HCEC 1CT (cell line): ENCODE measurements at regions not wholly inside any gene's neighbourhood (a gene's known extent, or its start where the extent isn't known, plus 50 kb on each side); places are given as distances from the start of the nearest gene placed in this dataset.
"Not testable (repeated sequence)": the region's sequence is repeated elsewhere in the genome, so short reads cannot be mapped to it uniquely, and the experiment has no call there.

Experiments used
- DNase-seq: peaks from one replicate; pipeline ENCODE4 v3.0.0-alpha.2; 2017

DNA sequence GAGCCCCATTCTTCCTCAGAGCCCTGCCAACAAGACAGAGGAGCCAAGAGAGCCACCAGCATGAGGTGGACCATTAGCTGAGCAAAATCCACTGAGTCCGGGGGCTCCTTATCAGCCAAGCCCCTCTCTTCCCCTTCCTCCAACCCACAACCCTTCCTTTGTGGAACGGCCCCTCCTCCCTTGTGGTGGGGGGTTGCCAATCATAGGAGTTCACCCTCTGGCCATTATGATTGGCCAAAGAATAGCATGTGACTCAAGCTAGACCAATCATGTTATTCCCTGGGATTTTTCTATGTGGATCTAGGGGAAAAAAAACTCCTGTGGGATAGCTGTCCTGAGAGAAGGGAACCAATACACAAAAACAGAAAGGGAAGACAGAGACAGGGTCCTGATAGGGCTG is 120.5 kb downstream of the C16orf95 start:
- DNase-seq = no peak

DNA sequence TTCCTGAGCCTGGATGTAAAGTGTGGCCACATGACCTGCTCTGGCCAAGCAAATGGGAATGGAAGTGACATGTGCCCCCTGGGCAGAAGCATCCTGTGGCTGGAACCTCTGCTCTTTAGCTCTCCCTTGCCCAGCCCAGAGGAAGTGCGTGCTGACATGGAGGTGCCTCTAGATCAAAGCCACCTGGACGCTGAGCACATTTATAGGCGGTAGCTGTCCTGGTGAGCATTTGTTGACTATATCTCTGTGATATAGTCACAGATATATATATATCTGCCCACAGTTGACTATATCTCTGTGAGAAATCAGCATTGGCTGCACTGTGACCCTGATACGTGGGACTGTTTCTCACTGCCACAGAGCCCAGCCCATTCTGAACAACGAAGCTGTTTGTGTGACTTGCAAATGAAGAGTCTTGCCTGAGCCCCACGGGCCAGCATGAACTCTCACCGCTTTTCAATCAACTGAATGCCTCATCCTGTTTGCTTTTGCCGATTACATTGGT is 118.8 kb downstream of the C16orf95 start:
- DNase-seq = no peak

DNA sequence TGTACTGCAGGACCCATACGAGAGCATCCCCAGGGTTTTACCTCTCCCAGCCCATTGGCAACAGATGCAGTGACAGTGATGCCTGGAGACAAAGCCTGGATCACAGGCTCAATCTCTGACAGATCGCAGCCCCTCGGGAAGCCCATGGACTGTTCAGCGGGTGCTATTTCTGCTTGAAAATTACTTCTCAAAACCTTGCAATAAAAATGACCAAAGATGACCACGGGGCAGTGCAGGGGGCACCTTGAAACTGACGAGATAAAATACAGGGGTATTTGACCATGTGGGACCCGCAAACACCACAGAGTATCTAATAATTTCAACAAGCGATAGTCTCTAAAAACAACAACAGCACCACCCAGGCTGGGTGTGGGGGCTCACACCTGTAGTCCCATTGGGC is 118.3 kb downstream of the C16orf95 start:
- DNase-seq = no peak

DNA sequence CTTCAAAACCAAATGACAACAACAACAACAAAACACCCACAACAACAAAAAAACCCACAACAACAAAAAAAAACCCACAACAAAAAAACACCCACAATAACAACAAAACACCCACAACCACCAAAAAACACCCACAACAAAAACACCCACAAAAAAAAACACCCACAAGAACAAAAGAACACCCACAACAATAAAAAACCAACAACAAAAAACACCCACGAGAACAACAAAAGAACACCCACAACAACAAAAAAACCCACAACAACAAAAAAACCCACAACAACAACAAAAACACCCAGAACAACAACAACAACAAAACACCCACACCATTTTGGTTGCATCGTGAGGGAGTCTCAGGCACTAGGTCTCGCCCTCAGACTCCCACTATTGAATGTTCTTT is 117.8 kb downstream of the C16orf95 start:
- no peak for DNase-seq

DNA sequence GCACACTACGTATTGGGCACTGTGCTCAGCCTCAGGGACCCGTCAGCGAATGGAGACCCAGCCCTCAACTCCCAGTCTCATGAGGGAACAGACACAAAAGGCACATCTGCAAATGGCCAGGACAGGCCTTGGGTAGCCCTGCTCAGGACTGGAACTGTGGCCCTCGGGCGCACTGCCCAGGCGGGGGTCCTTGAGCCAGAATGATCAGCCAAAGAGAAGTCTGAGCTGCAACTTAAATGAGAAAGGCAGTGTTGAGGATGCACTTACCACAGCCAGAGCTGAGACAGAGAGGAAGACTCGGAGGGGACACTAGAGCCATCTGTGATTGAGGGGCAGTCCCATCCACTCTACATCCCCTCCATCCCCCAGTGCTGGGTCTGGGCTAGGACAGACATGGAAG is 117.3 kb downstream of the C16orf95 start:
- no peak for DNase-seq

DNA sequence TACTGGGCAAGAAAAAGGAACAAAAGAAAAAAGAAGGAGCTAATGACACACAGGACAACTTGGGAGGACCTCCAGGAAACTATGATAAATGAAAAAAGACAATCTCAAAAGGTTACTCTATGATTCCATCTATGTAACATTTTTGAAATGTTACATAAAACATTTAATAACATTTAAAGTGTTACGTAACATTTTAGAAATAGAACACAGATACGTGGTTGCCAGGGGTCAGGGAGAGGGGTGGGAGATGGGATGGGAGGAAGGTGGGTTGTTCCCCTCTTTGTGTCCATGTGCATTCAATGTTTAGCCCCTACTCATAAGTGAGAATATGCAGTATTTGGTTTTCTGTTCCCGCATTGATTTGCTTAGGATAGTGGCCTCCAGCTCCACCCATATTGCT is 116.6 kb downstream of the C16orf95 start:
- no peak for DNase-seq

DNA sequence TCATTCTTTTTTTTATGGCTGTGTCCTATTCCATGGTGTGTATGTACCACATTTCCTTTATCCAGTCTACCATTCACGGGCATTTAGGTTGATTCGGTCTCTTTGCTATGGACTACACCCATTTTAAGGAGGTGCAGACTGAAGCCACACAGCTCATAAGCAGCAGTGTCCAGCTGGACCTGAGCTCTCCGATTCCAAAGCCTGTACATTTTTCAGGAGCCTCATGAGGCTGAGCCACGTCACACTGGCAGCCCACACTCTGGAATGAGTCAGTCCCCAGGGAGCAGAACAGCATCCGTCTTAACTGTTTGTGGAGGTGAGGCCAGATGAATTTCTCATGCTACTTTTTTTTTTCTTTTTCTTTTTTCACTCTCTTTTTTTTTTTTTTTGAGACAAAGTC is 116.1 kb downstream of the C16orf95 start:
- peak; percentile 98 for DNase-seq

DNA sequence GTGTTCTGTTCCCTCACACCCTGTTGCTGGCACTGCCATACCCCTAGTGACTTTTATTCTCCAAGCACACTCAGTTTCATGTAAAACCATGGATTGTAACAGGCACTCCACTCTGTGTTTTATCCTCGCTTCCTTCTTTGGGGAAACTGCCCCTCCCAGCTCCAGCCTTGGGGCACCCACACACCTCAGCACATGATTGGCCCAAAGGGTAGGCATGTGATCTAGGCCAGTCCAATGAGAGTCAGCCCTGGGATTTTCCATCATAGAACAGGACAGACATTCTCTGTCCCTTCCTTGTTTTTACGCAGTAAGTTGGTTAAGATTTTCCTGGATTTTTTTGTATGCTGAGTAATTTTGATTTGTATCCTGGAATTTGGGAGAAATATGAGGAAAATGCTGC is 115.4 kb downstream of the C16orf95 start:
- no peak for DNase-seq

DNA sequence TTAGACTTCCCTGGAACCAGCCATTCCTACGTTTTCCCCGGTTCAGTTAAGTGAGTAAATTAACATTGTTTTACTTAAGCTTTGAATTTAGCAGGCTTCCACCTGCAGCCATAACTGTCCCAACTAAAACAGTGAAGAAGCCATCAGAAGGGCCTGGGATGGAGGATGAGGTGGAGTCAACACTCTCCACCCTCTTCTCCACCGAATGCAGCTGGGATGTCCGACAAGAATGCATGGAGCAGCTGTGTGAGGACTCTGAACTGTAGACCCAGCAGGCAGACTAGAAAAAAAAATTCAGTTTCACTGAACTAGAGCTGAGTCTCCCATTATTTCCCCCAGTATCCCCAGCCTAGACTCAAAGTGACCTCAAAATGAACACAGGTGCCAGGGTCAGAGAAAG is 114.8 kb downstream of the C16orf95 start:
- no peak for DNase-seq

DNA sequence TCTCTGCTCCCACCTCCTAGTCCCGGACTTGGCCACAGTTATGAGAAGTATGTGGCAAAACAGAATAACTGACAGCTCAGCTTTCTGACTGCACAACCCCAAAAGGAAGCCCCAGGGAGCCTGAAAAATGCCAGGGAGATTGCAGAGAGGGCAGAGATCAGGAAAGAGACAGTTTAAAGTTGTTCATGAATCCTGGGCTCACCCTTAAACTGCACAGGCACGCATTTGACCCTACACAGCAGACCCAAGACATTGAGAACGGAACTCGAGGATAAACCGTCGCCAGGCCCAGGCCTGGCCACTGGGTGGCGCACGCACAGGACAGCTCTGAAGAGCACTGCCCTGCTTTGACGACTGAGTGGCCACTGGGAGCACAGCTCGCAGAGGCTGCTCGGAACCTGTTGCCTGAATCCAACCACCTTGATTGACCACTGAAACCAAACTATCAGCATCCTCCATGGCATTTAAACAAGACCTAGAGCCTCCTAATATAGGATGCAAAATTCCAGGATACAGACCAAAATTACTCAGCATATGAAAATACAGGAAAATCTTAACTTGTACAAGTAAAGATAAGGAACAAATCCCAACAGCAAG is 114.0 kb downstream of the C16orf95 start:
- DNase-seq = peak; percentile 85

DNA sequence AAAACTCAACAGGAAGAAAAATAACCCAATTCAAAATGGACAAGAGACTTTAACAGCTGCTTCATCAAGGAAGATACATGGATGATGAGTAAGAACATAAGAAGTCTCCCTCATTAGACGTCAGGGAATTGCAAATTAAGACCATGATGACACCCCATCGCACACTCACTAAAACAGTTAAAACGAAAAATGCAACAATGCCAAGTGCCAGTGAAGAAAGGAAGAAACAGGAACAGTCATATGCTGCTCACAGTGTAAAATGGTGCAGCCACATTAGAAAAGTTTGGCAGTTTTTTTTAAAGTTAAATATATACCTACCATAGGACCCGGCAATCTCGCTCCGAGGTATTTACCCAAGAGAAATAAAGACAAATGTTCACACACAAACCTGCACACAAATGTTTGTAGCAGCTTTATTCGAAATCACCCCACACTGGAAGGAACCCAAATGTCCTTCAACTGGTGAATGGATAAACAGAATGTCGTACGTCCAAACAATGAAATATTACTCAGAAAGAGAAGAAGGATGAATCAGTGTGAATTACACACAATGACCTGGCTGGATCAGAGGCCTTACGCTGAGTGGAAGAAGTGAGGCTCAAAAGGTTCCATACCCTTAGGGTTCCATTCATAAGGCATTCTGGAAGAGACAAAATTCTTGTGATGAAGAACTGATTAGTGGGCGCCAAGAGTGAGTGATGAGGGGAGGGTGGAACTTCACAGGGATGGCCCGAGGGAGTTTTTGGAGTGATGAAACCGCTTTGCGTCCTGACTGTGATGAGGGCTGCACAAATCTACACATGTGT is 110.3 kb downstream of the C16orf95 start:
- peak; percentile 82 for DNase-seq

DNA sequence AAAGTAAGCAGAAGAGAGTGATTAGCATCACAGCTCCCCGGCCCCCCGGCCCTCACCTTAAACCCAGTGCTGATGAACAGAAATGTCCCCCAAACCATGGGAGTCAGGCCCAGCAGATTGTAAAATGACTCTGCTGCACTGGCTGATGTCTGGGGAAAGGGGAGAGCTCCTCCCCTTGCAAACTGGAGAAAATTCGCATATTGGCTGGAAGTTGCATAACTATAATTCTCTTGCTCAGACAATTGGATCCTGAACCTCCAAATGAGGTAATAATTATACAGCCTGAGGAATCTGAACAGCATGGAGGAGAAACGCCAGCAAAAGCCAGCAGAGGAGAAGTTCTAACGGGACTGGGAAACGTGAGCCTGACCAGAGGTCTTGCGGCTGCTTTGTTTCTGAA is 109.7 kb downstream of the C16orf95 start:
- peak; percentile 88 for DNase-seq

DNA sequence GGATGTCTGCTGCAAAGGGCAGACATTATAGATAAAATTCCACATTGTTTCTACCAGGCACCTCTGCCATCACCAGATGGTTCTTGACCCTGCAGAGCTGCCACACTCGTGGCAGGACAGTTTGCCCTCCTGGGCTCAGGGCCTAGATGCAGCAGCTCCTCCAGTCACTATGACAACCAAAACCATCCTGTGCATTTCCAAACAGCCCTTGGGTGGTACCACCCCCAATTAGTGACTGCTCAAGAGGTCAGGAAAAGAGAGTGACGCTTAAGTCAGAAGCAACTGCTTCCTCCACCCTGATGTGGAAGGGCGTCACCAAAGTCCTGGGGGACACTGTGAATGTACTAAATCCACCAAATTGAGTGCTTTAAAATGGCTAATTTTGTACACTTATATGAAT is 109.2 kb downstream of the C16orf95 start:
- DNase-seq = no peak

DNA sequence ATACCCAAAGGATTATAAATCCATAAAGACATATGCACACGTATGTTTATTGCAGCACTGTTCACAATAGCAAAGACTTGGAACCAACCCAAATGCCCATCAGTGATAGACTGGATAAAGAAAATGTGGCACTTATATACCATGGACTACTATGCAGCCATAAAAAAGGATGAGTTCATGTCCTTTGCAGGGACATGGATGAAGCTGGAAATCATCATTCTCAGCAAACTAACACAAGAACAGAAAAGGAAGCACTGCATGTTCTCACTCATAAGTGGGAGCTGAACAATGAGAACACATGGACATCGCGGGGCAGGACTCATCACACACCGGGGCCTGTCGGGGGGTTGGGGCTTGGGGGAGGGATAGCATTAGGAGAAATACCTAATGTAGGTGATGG is 108.2 kb downstream of the C16orf95 start:
- not testable (repeated sequence) for DNase-seq

DNA sequence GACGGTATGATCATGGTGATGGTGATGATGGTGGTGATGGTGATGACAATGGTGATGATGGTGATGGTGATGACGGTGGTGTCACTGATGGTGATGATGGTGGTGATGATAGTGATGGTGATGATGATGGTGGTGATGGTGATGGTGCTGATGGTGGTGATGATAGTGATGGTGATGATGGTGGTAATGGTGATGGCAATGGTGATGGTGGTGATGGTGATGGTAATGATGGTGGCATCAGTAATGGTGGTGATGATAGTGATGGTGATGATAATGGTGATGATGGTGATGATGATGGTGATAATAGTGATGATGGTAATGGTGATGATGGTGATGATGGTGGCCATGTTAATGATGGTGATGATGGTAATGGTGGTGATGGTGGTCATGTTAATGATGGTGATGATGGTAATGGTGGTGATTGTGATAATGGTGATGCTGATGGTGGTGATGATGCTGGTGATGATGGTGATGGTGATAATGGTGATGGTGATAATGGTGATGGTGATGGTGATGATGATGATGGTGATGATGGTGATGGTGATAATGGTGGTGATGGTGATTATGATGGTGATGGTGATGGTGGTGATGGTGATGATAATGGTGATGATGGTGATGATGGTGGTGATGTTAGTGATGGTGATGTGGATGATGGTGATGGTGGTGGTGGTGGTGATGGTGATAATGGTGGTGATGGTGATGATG is 107.2 kb downstream of the C16orf95 start:
- DNase-seq = no peak

DNA sequence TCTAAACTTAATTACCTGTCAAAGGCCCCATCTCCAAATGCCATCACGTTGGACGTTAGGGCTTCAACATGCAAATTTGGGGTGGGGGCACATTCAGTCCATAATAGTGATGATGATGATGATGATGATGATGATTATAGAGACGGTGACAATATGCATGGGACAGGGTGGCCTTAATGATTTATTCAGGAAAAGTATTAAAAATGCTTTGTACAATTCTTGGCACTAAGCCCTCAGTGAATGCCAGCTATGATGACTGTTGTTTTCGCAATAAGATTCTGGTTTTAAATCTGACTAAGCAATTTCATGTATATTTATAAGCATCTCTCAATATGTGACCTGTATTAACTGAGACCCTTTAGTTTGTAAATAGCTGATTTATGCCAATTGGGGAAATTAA is 106.3 kb downstream of the C16orf95 start:
- peak; percentile 66 for DNase-seq

DNA sequence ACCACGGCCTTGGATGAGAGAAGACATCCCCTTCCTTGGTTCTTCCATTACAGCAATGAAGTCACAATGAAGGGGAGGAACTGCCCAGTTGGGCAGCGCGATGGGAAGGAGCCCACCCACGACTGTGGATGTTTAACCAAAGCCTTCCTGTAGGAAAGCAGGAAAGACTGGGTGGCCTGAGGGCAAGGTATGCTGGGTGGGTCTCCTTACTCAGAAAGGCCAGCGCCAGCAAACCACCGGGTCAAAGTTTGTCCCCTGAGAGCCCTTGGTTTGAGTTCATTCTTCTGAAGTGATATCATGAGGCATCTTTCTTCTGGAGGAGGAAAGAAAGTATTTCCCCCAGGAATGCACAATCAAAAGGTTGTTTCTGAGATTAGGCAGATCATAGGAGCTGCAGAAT is 105.2 kb downstream of the C16orf95 start:
- no peak for DNase-seq

DNA sequence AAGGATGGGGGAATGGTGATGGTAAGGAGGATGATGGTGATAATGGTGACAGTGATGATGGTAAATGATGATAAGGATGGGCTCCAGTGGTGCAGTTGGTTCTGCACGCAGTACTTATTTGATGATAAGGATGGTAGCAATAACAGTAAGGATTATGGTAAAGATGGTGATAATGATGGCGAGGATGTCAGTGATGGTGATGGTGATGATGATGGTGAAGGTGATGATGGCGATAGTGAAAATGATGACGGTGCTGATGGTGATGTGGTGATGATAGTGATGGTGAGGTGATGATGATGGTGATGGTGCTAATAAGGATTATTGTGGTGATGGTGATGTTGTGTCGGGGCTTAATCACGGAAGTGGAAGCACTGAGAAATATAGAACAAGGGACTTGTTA is 103.7 kb downstream of the C16orf95 start:
- no peak for DNase-seq

DNA sequence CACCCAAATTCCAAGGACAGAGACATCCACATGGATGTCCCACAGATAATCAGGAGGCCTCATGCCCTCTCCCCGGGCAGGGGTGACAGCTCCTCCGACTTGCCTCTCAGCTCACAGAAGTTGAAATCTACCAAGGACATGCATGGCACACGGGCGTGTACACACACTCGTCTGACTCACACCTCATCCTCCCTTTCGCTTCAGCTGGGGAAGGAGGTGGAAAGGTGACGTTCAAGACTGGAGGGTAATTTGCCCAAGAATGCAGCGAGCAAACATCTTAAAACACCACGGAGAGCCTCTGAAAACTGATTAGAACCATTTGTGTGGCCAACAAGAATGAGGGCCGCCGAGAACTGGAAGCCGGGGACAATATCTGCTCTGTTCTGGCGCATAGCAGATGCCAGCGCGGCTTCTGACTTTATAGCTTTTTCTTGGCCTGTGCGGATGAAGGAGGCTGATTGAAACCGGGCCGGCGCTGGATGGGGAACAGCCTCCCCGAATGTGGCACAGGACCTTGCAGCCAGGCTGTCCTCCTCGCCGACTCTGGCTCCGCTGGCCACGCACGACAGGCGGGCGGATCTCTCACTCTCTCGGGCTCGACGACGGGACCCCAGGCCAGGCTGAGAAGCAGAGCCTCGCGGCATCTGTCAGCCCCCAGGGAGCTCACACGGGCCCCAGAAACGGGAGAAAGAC is 100.9 kb downstream of the C16orf95 start:
- no peak for DNase-seq

DNA sequence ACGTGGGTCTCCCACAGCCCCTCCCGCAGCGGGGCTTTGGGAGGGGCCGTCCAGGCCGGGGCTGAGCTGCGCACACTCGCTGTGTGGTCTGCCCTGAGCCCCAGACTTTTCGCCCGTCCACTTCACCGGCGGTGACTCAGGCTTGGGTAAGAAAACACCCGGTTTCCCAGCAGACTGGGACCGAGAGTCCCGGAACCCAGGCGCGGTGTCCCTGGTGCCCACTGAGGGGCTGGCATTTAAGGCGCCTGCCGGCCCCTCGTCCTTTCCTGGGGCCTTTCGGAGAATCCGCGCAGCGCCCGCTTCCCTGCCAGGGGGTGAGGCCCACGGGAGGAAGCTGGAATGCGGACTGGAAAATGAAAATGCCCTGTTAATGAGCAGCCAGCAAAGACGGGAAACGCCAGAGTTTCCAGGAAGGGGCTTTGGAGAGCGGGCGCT is 100.3 kb downstream of the C16orf95 start:
- no peak for DNase-seq

DNA sequence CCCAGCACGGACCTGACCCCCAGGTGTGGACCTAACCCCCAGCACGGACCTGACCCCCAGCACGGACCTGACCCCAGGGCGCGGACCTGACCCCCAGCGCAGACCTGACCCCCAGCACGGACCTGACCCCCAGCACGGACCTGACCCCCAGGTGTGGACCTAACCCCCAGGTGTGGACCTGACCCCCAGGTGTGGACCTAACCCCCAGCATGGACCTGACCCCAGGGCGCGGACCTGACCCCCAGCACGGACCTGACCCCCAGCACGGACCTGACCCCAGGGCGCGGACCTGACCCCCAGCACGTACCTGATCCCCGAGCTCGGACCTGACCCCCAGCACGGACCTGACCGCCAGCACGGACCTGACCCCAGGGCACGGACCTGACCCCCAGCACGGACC is 99.4 kb downstream of the C16orf95 start:
- not testable (repeated sequence) for DNase-seq

DNA sequence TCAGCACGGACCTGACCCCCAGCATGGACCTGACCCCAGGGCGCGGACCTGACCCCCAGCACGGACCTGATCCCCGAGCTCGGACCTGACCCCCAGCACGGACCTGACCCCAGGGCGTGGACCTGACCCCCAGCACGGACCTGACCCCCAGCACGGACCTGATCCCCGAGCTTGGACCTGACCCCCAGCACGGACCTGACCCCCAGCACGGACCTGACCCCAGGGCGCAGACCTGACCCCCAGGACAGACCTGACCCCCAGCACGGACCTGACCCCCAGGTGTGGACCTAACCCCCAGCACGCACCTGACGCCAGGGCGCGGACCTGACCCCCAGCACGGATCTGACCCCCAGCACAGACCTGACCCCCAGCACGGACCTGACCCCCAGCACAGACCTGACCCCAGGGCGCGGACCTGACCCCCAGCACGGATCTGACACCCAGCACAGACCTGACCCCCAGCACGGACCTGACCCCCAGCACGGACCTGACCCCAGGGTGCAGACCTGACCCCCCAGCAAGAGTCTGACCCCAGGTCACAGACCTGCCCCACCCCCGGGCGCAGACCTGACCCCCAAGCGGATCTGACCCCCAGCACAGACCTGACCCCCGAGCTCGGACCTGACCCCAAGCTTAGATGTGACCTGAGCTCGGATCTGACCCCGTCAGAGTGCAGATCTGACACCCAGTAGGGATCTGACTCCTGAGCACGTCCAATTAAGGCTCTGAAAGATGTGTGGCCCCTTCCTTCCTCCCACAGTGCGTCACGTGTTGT is 98.7 kb downstream of the C16orf95 start:
- no peak for DNase-seq
